ENCODE measurements at regions not wholly inside any gene's neighbourhood (a gene's known extent, or its start where the extent isn't known, plus 50 kb on each side); places are given as distances from the start of the nearest gene placed in this dataset.
A peak's percentile ranks its signal among the peaks of the same experiment; 100 is the strongest.

DNA sequence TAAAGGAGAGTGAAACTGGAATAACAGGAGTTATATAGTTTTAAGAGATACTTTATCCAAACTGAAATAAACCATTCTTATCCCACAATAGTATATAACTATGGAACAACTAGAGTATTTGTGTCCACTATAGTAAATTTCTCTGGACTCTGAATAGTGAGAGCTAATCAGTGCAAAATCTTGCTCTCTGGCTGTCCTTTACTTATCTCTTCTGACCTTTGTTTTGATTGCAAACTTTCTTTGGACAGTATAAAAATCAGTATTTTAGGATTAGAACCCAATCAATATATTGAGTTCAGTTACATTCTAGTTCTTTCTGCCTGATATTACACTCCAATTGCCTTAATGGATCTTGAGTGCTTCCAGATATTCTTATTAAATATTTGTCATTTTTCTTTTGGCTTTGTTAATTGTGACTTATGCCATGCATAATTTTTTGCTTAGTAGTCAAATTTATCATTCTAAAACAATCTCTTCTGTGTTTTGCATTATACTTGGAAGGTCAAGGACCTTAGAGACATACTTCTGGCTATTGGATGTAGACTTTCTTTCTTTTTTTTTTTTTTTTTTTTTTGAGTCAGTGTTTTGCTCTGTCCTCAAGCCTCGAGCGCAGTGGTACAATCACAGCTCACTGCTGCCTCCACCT, 89.9 kb upstream of the AMN1 start:
- Mint-ChIP-seq H3K27ac (ENCODE audit: unreplicated experiment) (no peak overlapping the region), H3K4me1 (ENCODE audit: low read depth, unreplicated experiment) (no peaks in the 10 kb centered on the region), H3K9me3 (ENCODE audit: unreplicated experiment) (no peaks in the 10 kb centered on the region), H3K36me3 (ENCODE audit: low read depth, unreplicated experiment) (no peaks in the 10 kb centered on the region), H3K4me3 (ENCODE audit: unreplicated experiment) (no peak overlapping the region), H3K27me3 (ENCODE audit: low read depth, unreplicated experiment) (no peaks in the 10 kb centered on the region)
- Histone ChIP-seq H3K27me3 (ENCODE audit: insufficient read depth, low read length) (no peaks in the 10 kb centered on the region), H2AFZ (ENCODE audit: low read depth, low read length) (no peak overlapping the region), H3K9me3 (ENCODE audit: insufficient read depth, low read depth, low read length) (no peaks in the 10 kb centered on the region), H3K27ac (ENCODE audit: low read depth, low read length) (no peak overlapping the region), H4K20me1 (ENCODE audit: insufficient read depth, low read length) (no peaks in the 10 kb centered on the region), H3K4me3 (ENCODE audit: insufficient read depth, low read depth, low read length) (no peak overlapping the region), H3K4me1 (ENCODE audit: insufficient read depth, low read length) (no peaks in the 10 kb centered on the region), H3K79me2 (ENCODE audit: insufficient read depth, low read length) (no peaks in the 10 kb centered on the region), H3K9ac (ENCODE audit: low read length) (no peak overlapping the region), H3K36me3 (ENCODE audit: insufficient read depth, low read length) (no peaks in the 10 kb centered on the region), H3K4me2 (ENCODE audit: low read length) (no peak overlapping the region)
- TF ChIP-seq EZH2 (IDR thresholded peaks at IDR 0.05; ENCODE audit: insufficient read depth, low read length), result no peak
- TF ChIP-seq, protein P1, sequence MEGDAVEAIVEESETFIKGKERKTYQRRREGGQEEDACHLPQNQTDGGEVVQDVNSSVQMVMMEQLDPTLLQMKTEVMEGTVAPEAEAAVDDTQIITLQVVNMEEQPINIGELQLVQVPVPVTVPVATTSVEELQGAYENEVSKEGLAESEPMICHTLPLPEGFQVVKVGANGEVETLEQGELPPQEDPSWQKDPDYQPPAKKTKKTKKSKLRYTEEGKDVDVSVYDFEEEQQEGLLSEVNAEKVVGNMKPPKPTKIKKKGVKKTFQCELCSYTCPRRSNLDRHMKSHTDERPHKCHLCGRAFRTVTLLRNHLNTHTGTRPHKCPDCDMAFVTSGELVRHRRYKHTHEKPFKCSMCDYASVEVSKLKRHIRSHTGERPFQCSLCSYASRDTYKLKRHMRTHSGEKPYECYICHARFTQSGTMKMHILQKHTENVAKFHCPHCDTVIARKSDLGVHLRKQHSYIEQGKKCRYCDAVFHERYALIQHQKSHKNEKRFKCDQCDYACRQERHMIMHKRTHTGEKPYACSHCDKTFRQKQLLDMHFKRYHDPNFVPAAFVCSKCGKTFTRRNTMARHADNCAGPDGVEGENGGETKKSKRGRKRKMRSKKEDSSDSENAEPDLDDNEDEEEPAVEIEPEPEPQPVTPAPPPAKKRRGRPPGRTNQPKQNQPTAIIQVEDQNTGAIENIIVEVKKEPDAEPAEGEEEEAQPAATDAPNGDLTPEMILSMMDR (IDR thresholded peaks at IDR 0.05; ENCODE audit: insufficient read depth, low read depth, low read length), result no peak
- DNase-seq (ENCODE audit: low read depth), result no peak
- FAIRE-seq, result no peak

GRCh38 chr12:31817120-31817519, 88.3 kb upstream of the AMN1 start:
- H3K27ac Mint-ChIP-seq (ENCODE audit: unreplicated experiment), result no peak overlapping the region
- no peak overlapping the region for H2AFZ ChIP-seq (ENCODE audit: low read depth, low read length)
- FAIRE-seq (no peak), DNase-seq (ENCODE audit: low read depth) (no peak)
- TF ChIP-seq EZH2 (IDR thresholded peaks at IDR 0.05; ENCODE audit: insufficient read depth, low read length), result no peak
- TF ChIP-seq, protein P1 (IDR thresholded peaks at IDR 0.05; ENCODE audit: insufficient read depth, low read depth, low read length), result no peak
- H3K27me3 Mint-ChIP-seq (ENCODE audit: low read depth, unreplicated experiment), result no peaks in the 10 kb centered on the region
- H3K36me3 Mint-ChIP-seq (ENCODE audit: low read depth, unreplicated experiment), result no peaks in the 10 kb centered on the region
- H3K9me3 Mint-ChIP-seq (ENCODE audit: unreplicated experiment), result peaks cover 2% of the 10 kb centered on the region
- no peak overlapping the region for H3K4me3 ChIP-seq (ENCODE audit: insufficient read depth, low read depth, low read length)
- H3K27ac ChIP-seq (ENCODE audit: low read depth, low read length), result no peak overlapping the region
- no peaks in the 10 kb centered on the region for H3K9me3 ChIP-seq (ENCODE audit: insufficient read depth, low read depth, low read length)
- no peaks in the 10 kb centered on the region for H3K36me3 ChIP-seq (ENCODE audit: insufficient read depth, low read length)
- H3K4me1 ChIP-seq (ENCODE audit: insufficient read depth, low read length), result no peaks in the 10 kb centered on the region
- no peaks in the 10 kb centered on the region for H3K27me3 ChIP-seq (ENCODE audit: insufficient read depth, low read length)
- no peaks in the 10 kb centered on the region for H4K20me1 ChIP-seq (ENCODE audit: insufficient read depth, low read length)
- no peak overlapping the region for H3K4me3 Mint-ChIP-seq (ENCODE audit: unreplicated experiment)
- H3K4me2 ChIP-seq (ENCODE audit: low read length), result no peak overlapping the region
- no peaks in the 10 kb centered on the region for H3K4me1 Mint-ChIP-seq (ENCODE audit: low read depth, unreplicated experiment)
- no peaks in the 10 kb centered on the region for H3K79me2 ChIP-seq (ENCODE audit: insufficient read depth, low read length)
- no peak overlapping the region for H3K9ac ChIP-seq (ENCODE audit: low read length)

DNA sequence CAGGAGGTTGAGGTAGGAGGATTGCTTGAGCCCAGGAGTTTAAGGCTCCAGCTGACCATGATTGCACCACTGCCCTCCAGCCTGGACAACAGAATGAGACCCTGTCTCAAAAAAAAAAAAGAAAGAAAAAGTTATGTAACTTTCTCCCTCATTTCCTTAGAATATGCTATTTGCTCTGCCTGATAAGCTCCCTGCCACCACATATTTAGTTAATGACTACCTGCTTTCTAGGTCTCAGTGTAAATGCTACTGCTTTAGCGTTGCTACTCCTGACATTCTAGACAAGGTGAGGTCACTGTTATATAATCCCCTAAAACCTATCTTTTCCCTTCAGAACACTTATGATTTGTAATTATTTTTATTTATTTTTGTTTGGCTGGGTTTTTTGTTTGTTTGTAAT, 86.3 kb upstream of the AMN1 start:
- Histone ChIP-seq H3K36me3 (ENCODE audit: insufficient read depth, low read length) (no peaks in the 10 kb centered on the region), H3K27me3 (ENCODE audit: insufficient read depth, low read length) (no peaks in the 10 kb centered on the region), H3K4me3 (ENCODE audit: insufficient read depth, low read depth, low read length) (no peak overlapping the region), H3K9me3 (ENCODE audit: insufficient read depth, low read depth, low read length) (no peaks in the 10 kb centered on the region), H3K27ac (ENCODE audit: low read depth, low read length) (no peak overlapping the region), H4K20me1 (ENCODE audit: insufficient read depth, low read length) (no peaks in the 10 kb centered on the region), H3K4me1 (ENCODE audit: insufficient read depth, low read length) (no peaks in the 10 kb centered on the region), H3K9ac (ENCODE audit: low read length) (no peak overlapping the region), H3K79me2 (ENCODE audit: insufficient read depth, low read length) (no peaks in the 10 kb centered on the region), H3K4me2 (ENCODE audit: low read length) (no peak overlapping the region), H2AFZ (ENCODE audit: low read depth, low read length) (no peak overlapping the region)
- H3K9me3 Mint-ChIP-seq (ENCODE audit: unreplicated experiment), result peaks cover 2% of the 10 kb centered on the region
- no peak overlapping the region for H3K27ac Mint-ChIP-seq (ENCODE audit: unreplicated experiment)
- DNase-seq (ENCODE audit: low read depth), result peak; percentile 14
- no peaks in the 10 kb centered on the region for H3K4me1 Mint-ChIP-seq (ENCODE audit: low read depth, unreplicated experiment)
- FAIRE-seq, result no peak
- TF ChIP-seq EZH2 (IDR thresholded peaks at IDR 0.05; ENCODE audit: insufficient read depth, low read length), result no peak
- TF ChIP-seq, protein P1 (IDR thresholded peaks at IDR 0.05; ENCODE audit: insufficient read depth, low read depth, low read length), result no peak
- H3K27me3 Mint-ChIP-seq (ENCODE audit: low read depth, unreplicated experiment), result no peaks in the 10 kb centered on the region
- H3K4me3 Mint-ChIP-seq (ENCODE audit: unreplicated experiment), result no peak overlapping the region
- no peaks in the 10 kb centered on the region for H3K36me3 Mint-ChIP-seq (ENCODE audit: low read depth, unreplicated experiment)
